AG09319 (cell line): ENCODE measurements at regions not wholly inside any gene's neighbourhood (a gene's known extent, or its start where the extent isn't known, plus 50 kb on each side); places are given as distances from the start of the nearest gene placed in this dataset.

Experiments
- DNase-seq: peaks from one replicate; pipeline ENCODE4 v3.0.0-alpha.2; 2010; ENCODE audit warnings: low read depth; ENCODE audit errors: extremely low read depth
- CTCF ChIP-seq: IDR thresholded peaks from 2 replicates; pipeline ENCODE4 v1.5.1; 2011; ENCODE audit warnings: low read depth, mild to moderate bottlenecking, inconsistent platforms, low read length, moderate library complexity

DNA sequence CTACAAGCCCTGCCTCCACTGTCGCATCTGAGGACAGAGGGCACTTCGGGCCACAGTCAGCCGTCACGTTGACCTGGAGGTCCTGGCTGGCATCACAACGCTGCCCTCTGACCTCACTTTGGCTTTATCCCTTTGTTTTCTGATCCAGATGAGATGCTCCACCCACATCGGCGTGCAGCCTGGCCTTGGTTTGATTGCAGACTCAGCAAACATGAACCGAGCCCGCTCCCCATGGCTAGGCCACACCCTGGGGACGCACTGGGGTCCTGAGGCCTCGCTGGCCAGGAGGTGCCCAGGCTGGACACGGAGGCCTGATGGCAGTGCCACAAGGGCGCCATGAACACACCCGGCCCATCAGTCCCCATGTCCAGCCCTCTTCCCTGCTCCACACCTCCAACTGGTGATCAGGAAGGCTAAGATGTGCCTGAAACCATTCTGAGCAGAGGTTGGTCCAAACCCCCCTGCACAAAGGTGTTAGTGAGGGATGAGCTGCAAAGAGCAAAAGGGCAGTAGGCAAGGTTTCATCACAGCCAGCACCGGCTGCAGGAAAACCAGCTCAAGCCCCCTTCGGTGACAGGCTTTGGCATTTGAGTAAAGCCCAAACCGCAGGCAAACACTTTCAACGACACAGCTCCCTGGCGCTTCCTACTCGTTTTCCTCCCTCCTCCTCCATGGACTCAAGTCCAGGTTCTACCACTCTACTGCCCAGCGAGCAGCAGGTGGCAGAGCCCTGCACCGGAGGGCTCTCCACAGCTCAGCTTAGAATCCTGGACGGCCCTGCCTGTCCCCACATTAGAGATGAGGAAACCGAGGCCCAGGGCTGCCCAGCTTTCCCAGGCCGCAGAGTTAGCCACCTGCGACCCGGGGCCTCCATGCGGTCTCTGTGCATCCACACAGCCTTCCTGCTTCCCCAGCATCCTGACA lies 165.8 kb downstream of the NUP210 start:
- no peak for DNase-seq
- TF ChIP-seq CTCF: no peak

GRCh38 chr3:13253208-13253937 lies 166.7 kb downstream of the NUP210 start:
- DNase-seq: no peak
- no peak for TF ChIP-seq CTCF

GRCh38 chr3:13252207-13252606 lies 167.9 kb downstream of the NUP210 start:
- no peak for TF ChIP-seq CTCF
- DNase-seq: no peak

DNA sequence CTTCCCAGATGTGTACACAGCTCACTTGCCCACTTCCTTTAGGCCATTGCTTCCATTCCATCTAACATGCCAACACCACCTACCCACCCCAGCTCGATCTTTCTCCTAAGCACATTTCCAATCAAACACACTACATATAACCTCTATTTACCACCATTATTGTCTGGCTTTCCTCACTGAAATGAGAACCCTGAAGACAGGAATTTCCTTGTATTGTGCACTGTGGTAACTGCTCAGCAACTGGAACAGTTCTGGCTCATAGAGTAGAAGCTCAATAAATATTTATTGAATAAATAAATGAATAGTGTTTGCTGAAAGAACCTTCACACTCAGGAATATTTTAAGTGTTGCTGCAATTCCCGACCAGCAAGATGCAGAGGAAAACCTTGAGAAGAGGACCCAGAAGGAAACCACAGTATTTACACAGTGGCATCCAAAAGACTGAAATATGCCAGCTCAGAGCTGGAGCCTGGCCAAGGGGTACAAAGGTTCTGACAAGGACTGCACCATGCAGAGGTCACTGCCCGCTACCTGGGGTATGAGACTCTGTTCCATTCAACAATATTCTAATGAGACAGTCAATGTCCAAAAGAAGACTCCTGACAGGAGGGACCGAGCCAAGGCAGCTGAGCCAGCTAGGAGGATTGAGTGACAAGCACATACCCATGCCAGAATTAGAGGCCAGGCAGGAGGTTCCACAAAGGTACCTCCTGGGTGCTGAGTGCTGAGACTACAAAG lies 168.8 kb downstream of the NUP210 start:
- no peak for DNase-seq
- TF ChIP-seq CTCF: no peak

- no peak for TF ChIP-seq CTCF
- no peak for DNase-seq
Measured at GRCh38 chr3:13249664-13250390, 170.3 kb downstream of the NUP210 start.

DNA sequence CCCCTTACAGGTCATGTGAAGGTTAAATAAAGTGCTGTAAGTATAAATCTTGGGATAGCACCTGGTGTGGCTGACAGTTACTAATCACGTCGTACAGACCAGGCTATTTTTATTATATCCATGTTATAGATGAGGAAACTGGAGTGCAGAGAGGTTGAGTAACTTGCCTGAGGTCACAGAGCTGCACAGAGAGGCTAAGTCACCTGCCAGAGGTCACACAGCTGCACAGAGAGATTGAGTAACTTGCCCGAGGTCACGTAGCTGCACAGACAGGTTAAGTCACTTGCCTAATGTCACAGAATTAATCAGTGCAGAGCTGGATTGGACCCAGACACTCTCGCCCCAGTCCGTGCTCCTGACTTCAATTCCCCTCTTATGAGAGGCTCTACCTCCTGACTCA lies 171.5 kb downstream of the NUP210 start:
- TF ChIP-seq CTCF: no peak
- no peak for DNase-seq
